ENCODE measurements at regions not wholly inside any gene's neighbourhood (a gene's known extent, or its start where the extent isn't known, plus 50 kb on each side); places are given as distances from the start of the nearest gene placed in this dataset.

- H3K27ac Mint-ChIP-seq = no peak overlapping the region
- TF ChIP-seq CBFB (CRISPR knock-in tag; IDR thresholded peaks at IDR 0.05; ENCODE audit: low read depth) = no peak
- TF ChIP-seq AR (CRISPR knock-in tag; IDR thresholded peaks at IDR 0.05) = no peak
- no peak for TF ChIP-seq PREB (CRISPR knock-in tag; IDR thresholded peaks at IDR 0.05; ENCODE audit: borderline replicate concordance)
- no peak for TF ChIP-seq ATF1 (CRISPR knock-in tag; IDR thresholded peaks at IDR 0.05)
- TF ChIP-seq KAT7 (CRISPR knock-in tag; IDR thresholded peaks at IDR 0.05; ENCODE audit: borderline replicate concordance) = no peak
- TF ChIP-seq ZNF138 (CRISPR knock-in tag; conservative IDR thresholded peaks at IDR 0.05) = no peak
- TF ChIP-seq STAT6 (CRISPR knock-in tag; conservative IDR thresholded peaks at IDR 0.05; ENCODE audit: low read depth) = no peak
- TF ChIP-seq FOXP1 (CRISPR knock-in tag; IDR thresholded peaks at IDR 0.05; ENCODE audit: borderline replicate concordance) = no peak
- TF ChIP-seq PRDM15 (CRISPR knock-in tag; IDR thresholded peaks at IDR 0.05) = no peak
- no peak for TF ChIP-seq RELA (CRISPR knock-in tag; IDR thresholded peaks at IDR 0.05; ENCODE audit: borderline replicate concordance)
- TF ChIP-seq ESRRA (CRISPR knock-in tag; IDR thresholded peaks at IDR 0.05; ENCODE audit: borderline replicate concordance) = no peak
- no peak for TF ChIP-seq TEAD1 (CRISPR knock-in tag; IDR thresholded peaks at IDR 0.05)
- TF ChIP-seq TP53 (CRISPR knock-in tag; IDR thresholded peaks at IDR 0.05) = no peak
- TF ChIP-seq ERG (CRISPR knock-in tag; IDR thresholded peaks at IDR 0.05) = no peak
- TF ChIP-seq ZNF425 (CRISPR knock-in tag; conservative IDR thresholded peaks at IDR 0.05) = no peak
- no peak for TF ChIP-seq GABPB1 (CRISPR knock-in tag; IDR thresholded peaks at IDR 0.05)
- TF ChIP-seq NFATC4 (CRISPR knock-in tag; IDR thresholded peaks at IDR 0.05) = no peak
- TF ChIP-seq PRRX2 (CRISPR knock-in tag; IDR thresholded peaks at IDR 0.05) = no peak
- TF ChIP-seq E2F4 (CRISPR knock-in tag; IDR thresholded peaks at IDR 0.05; ENCODE audit: borderline replicate concordance, low read depth) = no peak
- no peak for TF ChIP-seq SMAD4 (CRISPR knock-in tag; IDR thresholded peaks at IDR 0.05)
- no peaks in the 10 kb centered on the region for H3K27me3 Mint-ChIP-seq (ENCODE audit: low read depth)
- no peaks in the 10 kb centered on the region; the same call in 1 of the 2 replicates for H3K4me1 Mint-ChIP-seq
- H3K36me3 Mint-ChIP-seq = no peaks in the 10 kb centered on the region
- DNase-seq (ENCODE audit: low spot score) (no peak), ATAC-seq (no peak)
- ChIA-PET CTCF (no interaction called here), POLR2A (no interaction called here)
- H3K9me3 Mint-ChIP-seq = 0 out of 2 replicates have a peak, but pooled peaks cover 3% of the 10 kb centered on the region
- no peak overlapping the region for H3K4me3 Mint-ChIP-seq
These were observed 504.2 kb downstream of the TDRD15 start for GRCh38 chr2:21627938-21628337.

All from WTC11 (cell line).